ENCODE measurements at regions not wholly inside any gene's neighbourhood (a gene's known extent, or its start where the extent isn't known, plus 50 kb on each side); places are given as distances from the start of the nearest gene placed in this dataset.

GRCh38 chr7:79593866-79594301 is 140.4 kb upstream of the MAGI2 start:
- H3K27me3 ChIP-seq (ENCODE audit: control insufficient read depth in 2 of 2, insufficient read depth in 2 of 2, low read length in 2 of 2), result no peaks in the 10 kb centered on the region
- H3K9ac ChIP-seq (replicated peaks; ENCODE audit: extremely low read depth, insufficient read depth, low read length), result no peak overlapping the region
- H3K9me3 ChIP-seq (replicated peaks; ENCODE audit: control insufficient read depth, insufficient read depth, low read length), result no peaks in the 10 kb centered on the region
- CTCF ChIA-PET, result interaction anchor here (1.0 to 1.5 kb wide), 3 partner anchors 10 to 296 kb away, joined by 3 to 4 read pairs (median 4); no protein-coding TSS in a partner anchor
- TF ChIP-seq FOS (IDR thresholded peaks at IDR 0.05; ENCODE audit: borderline replicate concordance, insufficient read depth, low read length), result peak; percentile 49
- TF ChIP-seq MAX (IDR thresholded peaks at IDR 0.05; ENCODE audit: insufficient read depth, insufficient read length), result no peak
- TF ChIP-seq JUN (IDR thresholded peaks at IDR 0.05; ENCODE audit: borderline replicate concordance, insufficient read depth, insufficient read length, low read depth), result peak; percentile 17
- H3K79me2 ChIP-seq (ENCODE audit: control insufficient read depth, insufficient read depth, low read length), result no peaks in the 10 kb centered on the region
- H3K9me1 ChIP-seq (replicated peaks; ENCODE audit: control insufficient read depth, extremely low read depth, insufficient read depth, low read length), result no peaks in the 10 kb centered on the region
- no peak overlapping the region for H3K4me3 ChIP-seq (replicated peaks in 1 of 3; ENCODE audit: insufficient read depth in 1 of 3, low read depth in 1 of 3, low read length in 3 of 3)
- DNase-seq (ENCODE audit: low read depth, low spot score) (peak; percentile 73), FAIRE-seq (no peak)
- H3K4me2 ChIP-seq (ENCODE audit: insufficient read depth, low read length), result peak overlapping the region; percentile 33
- dilution Hi-C loops (cut with MboI; ENCODE audit: extremely low pct_ligation_motif_present, low sequenced_read_pairs), result no loop called here
- POLR2A ChIA-PET, result no interaction called here
- no peaks in the 10 kb centered on the region for H4K20me1 ChIP-seq (replicated peaks; ENCODE audit: control insufficient read depth, extremely low read depth, insufficient read depth, low read length)
- H3K36me3 ChIP-seq (ENCODE audit: control insufficient read depth in 2 of 2, extremely low read depth in 1 of 2, insufficient read depth in 2 of 2, low read length in 2 of 2), result no peaks in the 10 kb centered on the region
- no peak overlapping the region for H2AFZ ChIP-seq (ENCODE audit: low read depth, low read length)
- peaks cover 10% of the 10 kb centered on the region for H3K4me1 ChIP-seq (ENCODE audit: control insufficient read depth, extremely low read depth, insufficient read depth, low read length)
- BruUV-seq (replicated peaks), result no TSS peak
- intact Hi-C loops (cut with micrococcal nuclease), result no loop called here
- no peak overlapping the region for H3K27ac ChIP-seq (ENCODE audit: insufficient read depth, low read depth, low read length)

GRCh38 chr7:79590916-79591623 is 137.6 kb upstream of the MAGI2 start:
- no peaks in the 10 kb centered on the region for H3K79me2 ChIP-seq (ENCODE audit: control insufficient read depth, insufficient read depth, low read length)
- no peaks in the 10 kb centered on the region for H4K20me1 ChIP-seq (replicated peaks; ENCODE audit: control insufficient read depth, extremely low read depth, insufficient read depth, low read length)
- H3K9me1 ChIP-seq (replicated peaks; ENCODE audit: control insufficient read depth, extremely low read depth, insufficient read depth, low read length), result no peaks in the 10 kb centered on the region
- POLR2A ChIA-PET, result no interaction called here
- no peaks in the 10 kb centered on the region for H3K36me3 ChIP-seq (ENCODE audit: control insufficient read depth in 2 of 2, extremely low read depth in 1 of 2, insufficient read depth in 2 of 2, low read length in 2 of 2)
- BruUV-seq (replicated peaks), result no TSS peak
- H2AFZ ChIP-seq (ENCODE audit: low read depth, low read length), result no peak overlapping the region
- H3K4me3 ChIP-seq (replicated peaks in 1 of 3; ENCODE audit: insufficient read depth in 1 of 3, low read depth in 1 of 3, low read length in 3 of 3), result no peak overlapping the region
- H3K9me3 ChIP-seq (replicated peaks; ENCODE audit: control insufficient read depth, insufficient read depth, low read length), result no peaks in the 10 kb centered on the region
- H3K9ac ChIP-seq (replicated peaks; ENCODE audit: extremely low read depth, insufficient read depth, low read length), result no peak overlapping the region
- peaks cover 10% of the 10 kb centered on the region for H3K4me1 ChIP-seq (ENCODE audit: control insufficient read depth, extremely low read depth, insufficient read depth, low read length)
- CTCF ChIA-PET, result no interaction called here
- H3K4me2 ChIP-seq (ENCODE audit: insufficient read depth, low read length), result no peak overlapping the region
- intact Hi-C loops (cut with micrococcal nuclease), result no loop called here
- H3K27me3 ChIP-seq (ENCODE audit: control insufficient read depth in 2 of 2, insufficient read depth in 2 of 2, low read length in 2 of 2), result no peaks in the 10 kb centered on the region
- H3K27ac ChIP-seq (ENCODE audit: insufficient read depth, low read depth, low read length), result no peak overlapping the region
- TF ChIP-seq POLR2AphosphoS5 (IDR thresholded peaks at IDR 0.05; ENCODE audit: insufficient read depth, low read depth, low read length) (no peak), FOS (IDR thresholded peaks at IDR 0.05; ENCODE audit: borderline replicate concordance, insufficient read depth, low read length) (no peak), MYC (IDR thresholded peaks at IDR 0.05; ENCODE audit: low read depth, low read length) (no peak), EZH2 (IDR thresholded peaks at IDR 0.05; ENCODE audit: borderline replicate concordance, low read depth, low read length, severe bottlenecking) (no peak), POLR2A (IDR thresholded peaks at IDR 0.05; ENCODE audit: low read depth, low read length) (no peak), CTCF (IDR thresholded peaks at IDR 0.05; ENCODE audit: extremely low read depth in 1 of 2, insufficient read depth in 1 of 2, low read depth in 1 of 2, low read length in 2 of 2) (no peak), GATA2 (IDR thresholded peaks at IDR 0.05; ENCODE audit: insufficient read depth, insufficient read length, low read depth, low read length) (no peak), JUN (IDR thresholded peaks at IDR 0.05; ENCODE audit: borderline replicate concordance, insufficient read depth, insufficient read length, low read depth) (no peak), MAX (IDR thresholded peaks at IDR 0.05; ENCODE audit: insufficient read depth, insufficient read length) (no peak)
- no peak for FAIRE-seq
- dilution Hi-C loops (cut with MboI; ENCODE audit: extremely low pct_ligation_motif_present, low sequenced_read_pairs), result no loop called here
- DNase-seq (ENCODE audit: low read depth, low spot score), result no peak

Measured in endothelial cell of umbilical vein (primary cell).